ENCODE measurements at regions not wholly inside any gene's neighbourhood (a gene's known extent, or its start where the extent isn't known, plus 50 kb on each side); places are given as distances from the start of the nearest gene placed in this dataset.

GRCh38 chr5:114999176-114999575, 170.5 kb downstream of the TRIM36 start:
- TF ChIP-seq, protein P1, sequence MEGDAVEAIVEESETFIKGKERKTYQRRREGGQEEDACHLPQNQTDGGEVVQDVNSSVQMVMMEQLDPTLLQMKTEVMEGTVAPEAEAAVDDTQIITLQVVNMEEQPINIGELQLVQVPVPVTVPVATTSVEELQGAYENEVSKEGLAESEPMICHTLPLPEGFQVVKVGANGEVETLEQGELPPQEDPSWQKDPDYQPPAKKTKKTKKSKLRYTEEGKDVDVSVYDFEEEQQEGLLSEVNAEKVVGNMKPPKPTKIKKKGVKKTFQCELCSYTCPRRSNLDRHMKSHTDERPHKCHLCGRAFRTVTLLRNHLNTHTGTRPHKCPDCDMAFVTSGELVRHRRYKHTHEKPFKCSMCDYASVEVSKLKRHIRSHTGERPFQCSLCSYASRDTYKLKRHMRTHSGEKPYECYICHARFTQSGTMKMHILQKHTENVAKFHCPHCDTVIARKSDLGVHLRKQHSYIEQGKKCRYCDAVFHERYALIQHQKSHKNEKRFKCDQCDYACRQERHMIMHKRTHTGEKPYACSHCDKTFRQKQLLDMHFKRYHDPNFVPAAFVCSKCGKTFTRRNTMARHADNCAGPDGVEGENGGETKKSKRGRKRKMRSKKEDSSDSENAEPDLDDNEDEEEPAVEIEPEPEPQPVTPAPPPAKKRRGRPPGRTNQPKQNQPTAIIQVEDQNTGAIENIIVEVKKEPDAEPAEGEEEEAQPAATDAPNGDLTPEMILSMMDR (conservative IDR thresholded peaks at IDR 0.05; ENCODE audit: control insufficient read depth, insufficient read depth, low read depth, low read length): no peak
- DNase-seq (ENCODE audit: low read depth): no peak
- H3K4me3 ChIP-seq (ENCODE audit: control insufficient read depth, low read depth, low read length): no peak overlapping the region

- TF ChIP-seq, protein P1 (conservative IDR thresholded peaks at IDR 0.05; ENCODE audit: control insufficient read depth, insufficient read depth, low read depth, low read length): no peak
- H3K4me3 ChIP-seq (ENCODE audit: control insufficient read depth, low read depth, low read length): no peak overlapping the region
- no peak for DNase-seq (ENCODE audit: low read depth)
Measured at GRCh38 chr5:114989512-114989911, 180.2 kb downstream of the TRIM36 start.

DNA sequence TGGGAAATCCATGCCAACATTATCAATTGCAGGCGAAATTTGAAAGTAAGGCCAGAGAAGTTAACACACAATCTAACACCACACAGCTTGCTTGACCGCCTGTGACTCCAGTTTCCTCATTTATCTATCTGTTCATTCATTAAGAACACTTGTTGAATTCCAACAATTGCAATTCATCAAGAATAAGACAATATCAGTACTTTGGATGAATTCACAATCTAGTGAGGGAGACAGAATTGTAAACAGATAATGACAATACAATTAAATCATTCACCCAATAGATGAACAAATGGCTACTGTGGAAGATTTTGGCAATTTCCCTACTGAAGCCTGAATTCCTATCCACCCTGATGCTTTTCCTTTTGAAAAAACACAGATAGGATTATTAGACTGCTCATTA, 181.6 kb downstream of the TRIM36 start:
- TF ChIP-seq, protein P1 (conservative IDR thresholded peaks at IDR 0.05; ENCODE audit: control insufficient read depth, insufficient read depth, low read depth, low read length): no peak
- no peak for DNase-seq (ENCODE audit: low read depth)
- H3K4me3 ChIP-seq (ENCODE audit: control insufficient read depth, low read depth, low read length): no peak overlapping the region

GRCh38 chr5:114984796-114985195, 184.9 kb downstream of the TRIM36 start:
- no peak for DNase-seq (ENCODE audit: low read depth)
- H3K4me3 ChIP-seq (ENCODE audit: control insufficient read depth, low read depth, low read length): no peak overlapping the region
- TF ChIP-seq, protein P1 (conservative IDR thresholded peaks at IDR 0.05; ENCODE audit: control insufficient read depth, insufficient read depth, low read depth, low read length): no peak

DNA sequence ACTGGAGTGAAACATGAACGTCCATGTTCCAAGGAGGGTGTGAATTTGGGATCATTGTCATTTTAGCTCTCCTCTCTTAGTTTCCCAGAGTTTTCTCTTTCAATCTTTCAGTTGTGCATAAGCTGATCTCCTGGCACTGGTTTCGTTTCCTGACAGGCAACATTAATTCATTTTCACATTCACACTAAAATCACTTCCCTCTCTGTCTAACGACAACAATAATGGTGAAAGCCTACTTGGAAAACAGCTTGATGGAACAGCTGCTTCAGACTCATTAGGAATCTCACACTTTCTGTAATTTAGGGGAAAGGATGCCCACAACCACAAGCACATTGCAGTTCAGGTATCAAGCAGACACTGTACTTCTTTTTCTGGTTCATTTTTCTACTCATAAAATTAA, 188.6 kb downstream of the TRIM36 start:
- TF ChIP-seq, protein P1 (conservative IDR thresholded peaks at IDR 0.05; ENCODE audit: control insufficient read depth, insufficient read depth, low read depth, low read length): no peak
- H3K4me3 ChIP-seq (ENCODE audit: control insufficient read depth, low read depth, low read length): no peak overlapping the region
- DNase-seq (ENCODE audit: low read depth): no peak

GRCh38 chr5:114977979-114978573, 191.6 kb downstream of the TRIM36 start:
- no peak overlapping the region for H3K4me3 ChIP-seq (ENCODE audit: control insufficient read depth, low read depth, low read length)
- no peak for DNase-seq (ENCODE audit: low read depth)
- TF ChIP-seq, protein P1 (conservative IDR thresholded peaks at IDR 0.05; ENCODE audit: control insufficient read depth, insufficient read depth, low read depth, low read length): no peak

GRCh38 chr5:114969482-114969881, 200.2 kb downstream of the TRIM36 start:
- TF ChIP-seq, protein P1 (conservative IDR thresholded peaks at IDR 0.05; ENCODE audit: control insufficient read depth, insufficient read depth, low read depth, low read length): no peak
- DNase-seq (ENCODE audit: low read depth): no peak
- no peak overlapping the region for H3K4me3 ChIP-seq (ENCODE audit: control insufficient read depth, low read depth, low read length)

All from fibroblast of mammary gland (primary cell).